ENCODE measurements at regions not wholly inside any gene's neighbourhood (a gene's known extent, or its start where the extent isn't known, plus 50 kb on each side); places are given as distances from the start of the nearest gene placed in this dataset.

DNA sequence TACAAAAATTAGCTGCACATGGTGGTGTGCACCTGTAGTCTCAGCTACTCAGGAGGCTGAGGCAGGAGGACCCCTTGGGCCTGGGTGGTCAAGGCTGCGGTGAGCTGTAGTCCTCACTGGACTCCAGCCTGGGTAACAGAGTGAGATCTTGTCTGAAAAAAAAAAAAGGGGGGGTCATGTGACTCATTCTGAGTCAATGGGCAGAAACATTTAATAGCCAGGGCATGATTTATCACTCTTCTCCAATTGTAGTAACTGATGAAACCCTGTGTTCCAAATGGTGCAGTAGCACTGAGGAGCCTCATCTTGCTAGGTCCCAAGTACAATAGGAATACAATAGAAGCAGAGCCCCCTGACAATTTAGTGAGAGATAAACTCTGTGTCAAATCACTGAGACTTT is 78.9 kb upstream of the CCDC68 start:
- TF ChIP-seq FOXP2 (optimal IDR thresholded peaks at IDR 0.05; ENCODE audit: control extremely low read depth, extremely low read length, insufficient read depth) (no peak), EZH2 (IDR thresholded peaks at IDR 0.05) (no peak)
